Panc1 (cell line): ENCODE measurements at regions not wholly inside any gene's neighbourhood (a gene's known extent, or its start where the extent isn't known, plus 50 kb on each side); places are given as distances from the start of the nearest gene placed in this dataset.

Source experiments
- ATAC-seq: fragments of 200-7000 bp; cut with Tn5 transposase; 2 replicates; pipeline ENCODE4 v1.9.1; 2020; ENCODE audit warnings: mild to moderate bottlenecking, moderate library complexity
- BruUV-seq: library from RNA; stranded (reverse); fragments of 400-500 nt; replicated peaks from 2 replicates; lab custom pipeline; 2021; lab: Mats Ljungman, UMichigan
- CTCF ChIA-PET: fragments of 300-600 bp; sonication (Branson Sonifier 250); formaldehyde crosslinking; loops from one replicate; lab custom pipeline; 2022; ENCODE audit warnings: antibody characterized with exemption; lab: Charles Lee
- POLR2A ChIA-PET: fragments of 300-600 bp; sonication (Branson Sonifier 250); formaldehyde crosslinking; loops from one replicate; lab custom pipeline; 2022; ENCODE audit warnings: antibody characterized with exemption; lab: Charles Lee
- DNase-seq: peaks from one replicate; pipeline ENCODE4 v3.0.0-alpha.2; 2010; ENCODE audit warnings: low read depth, low spot score
- H3K27ac ChIP-seq: 2 replicates; pipeline ENCODE4 v1.5.1; 2011; ENCODE audit warnings: mild to moderate bottlenecking, low read length, inconsistent platforms
- H3K27me3 ChIP-seq: fragments of 200-500 bp; sonication (Bioruptor generic); 2 replicates; pipeline ENCODE4 v1.6.0; 2014; ENCODE audit warnings: low read length, inconsistent platforms; ENCODE audit not compliant: control insufficient read depth, insufficient read depth
- H3K36me3 ChIP-seq: fragments of 200-500 bp; sonication (Bioruptor generic); 2 replicates; pipeline ENCODE4 v1.5.1; 2014; ENCODE audit warnings: inconsistent platforms, mild to moderate bottlenecking, low read length, moderate library complexity; ENCODE audit not compliant: control insufficient read depth, insufficient read depth
- H3K4me1 ChIP-seq: 2 replicates; pipeline ENCODE4 v1.5.1; 2011; ENCODE audit warnings: inconsistent platforms, mild to moderate bottlenecking, low read length, moderate library complexity; ENCODE audit not compliant: control insufficient read depth, insufficient read depth
- H3K4me3 ChIP-seq, 2 experiments: 2 replicates each; pipeline ENCODE4 v1.5.1; 2011 to 2012; ENCODE audit warnings: low read depth in 2 of 2, low read length in 2 of 2, mild to moderate bottlenecking in 2 of 2, inconsistent platforms in 1 of 2, moderate library complexity in 1 of 2
- H3K9me3 ChIP-seq: fragments of 200-500 bp; sonication (Bioruptor generic); 2 replicates; pipeline ENCODE4 v1.5.1; 2014; ENCODE audit warnings: low read depth, mild to moderate bottlenecking, inconsistent platforms, low read length, moderate library complexity; ENCODE audit not compliant: control insufficient read depth, insufficient read depth
- POLR2AphosphoS5 ChIP-seq: IDR thresholded peaks from 2 replicates; pipeline ENCODE4 v1.6.1; 2012; ENCODE audit warnings: mild to moderate bottlenecking, low read depth, low read length, moderate library complexity
- SIN3A ChIP-seq: IDR thresholded peaks from 2 replicates; pipeline ENCODE4 v1.6.1; 2012; ENCODE audit warnings: low read depth, mild to moderate bottlenecking, low read length, moderate library complexity, borderline replicate concordance; ENCODE audit not compliant: insufficient read depth
- TCF7L2 ChIP-seq: IDR thresholded peaks from 2 replicates; pipeline ENCODE4 v1.6.1; 2011; ENCODE audit warnings: mild to moderate bottlenecking, low read depth, low read length, inconsistent platforms
- in situ Hi-C: cut with HindIII; loops from 2 replicates; pipeline ENCODE4 v1.10.0; 2016; ENCODE audit warnings: low sequenced_read_pairs, low pct_unique_long_range_greater_than_20kb
- intact Hi-C: fragments of 100-400 bp; cut with micrococcal nuclease; formaldehyde crosslinking; loops from one replicate; pipeline ENCODE4 v1.10.0; 2022; ENCODE audit not compliant: unreplicated experiment
- TF ChIP-seq, protein P1 (sequence below): fragments of 450-650 bp; IDR thresholded peaks from 2 replicates; pipeline ENCODE4 v1.5.1; 2017; ENCODE audit warnings: mild to moderate bottlenecking
- TF ChIP-seq, protein P2 (sequence below), 2 experiments: IDR thresholded peaks; 2 replicates each; pipeline ENCODE4 v1.6.1; 2011 to 2012; ENCODE audit warnings: low read depth in 2 of 2, control low read depth in 1 of 2, low read length in 1 of 2, mild to moderate bottlenecking in 1 of 2, moderate library complexity in 1 of 2; ENCODE audit not compliant: insufficient read depth in 1 of 2

DNA sequence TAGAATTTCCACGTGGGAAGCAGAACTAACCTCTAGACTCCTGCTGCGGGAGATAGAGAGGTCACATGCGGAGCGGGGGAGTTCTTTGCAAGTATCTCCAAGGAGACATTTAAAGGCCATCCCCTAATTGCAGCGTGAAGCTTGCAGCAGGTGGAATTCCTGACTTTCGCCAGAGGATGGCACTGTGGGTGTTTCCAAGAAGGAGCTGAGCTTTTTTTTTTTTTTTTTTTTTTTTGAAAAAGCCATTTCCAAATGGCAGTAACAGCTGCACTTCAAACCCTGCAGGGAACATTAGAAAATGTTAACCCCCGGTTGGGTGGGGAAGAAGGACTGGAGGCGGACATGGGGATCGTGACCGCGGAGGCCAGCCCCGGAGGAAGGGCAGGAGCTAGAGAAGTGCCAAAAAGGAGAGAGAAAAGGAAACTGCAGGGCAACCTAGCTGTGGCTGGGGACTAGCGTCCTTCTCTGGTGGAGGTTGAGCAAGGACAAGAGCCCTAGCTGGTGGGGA is 487.7 kb downstream of the TYW1 start:
- ATAC-seq (peak; percentile 74), DNase-seq (peak; percentile 28)
- H3K9me3 ChIP-seq: no peaks in the 10 kb centered on the region
- H3K36me3 ChIP-seq: no peaks in the 10 kb centered on the region
- TF ChIP-seq TCF7L2: no peak
- TF ChIP-seq POLR2AphosphoS5: no peak
- TF ChIP-seq, protein P1, sequence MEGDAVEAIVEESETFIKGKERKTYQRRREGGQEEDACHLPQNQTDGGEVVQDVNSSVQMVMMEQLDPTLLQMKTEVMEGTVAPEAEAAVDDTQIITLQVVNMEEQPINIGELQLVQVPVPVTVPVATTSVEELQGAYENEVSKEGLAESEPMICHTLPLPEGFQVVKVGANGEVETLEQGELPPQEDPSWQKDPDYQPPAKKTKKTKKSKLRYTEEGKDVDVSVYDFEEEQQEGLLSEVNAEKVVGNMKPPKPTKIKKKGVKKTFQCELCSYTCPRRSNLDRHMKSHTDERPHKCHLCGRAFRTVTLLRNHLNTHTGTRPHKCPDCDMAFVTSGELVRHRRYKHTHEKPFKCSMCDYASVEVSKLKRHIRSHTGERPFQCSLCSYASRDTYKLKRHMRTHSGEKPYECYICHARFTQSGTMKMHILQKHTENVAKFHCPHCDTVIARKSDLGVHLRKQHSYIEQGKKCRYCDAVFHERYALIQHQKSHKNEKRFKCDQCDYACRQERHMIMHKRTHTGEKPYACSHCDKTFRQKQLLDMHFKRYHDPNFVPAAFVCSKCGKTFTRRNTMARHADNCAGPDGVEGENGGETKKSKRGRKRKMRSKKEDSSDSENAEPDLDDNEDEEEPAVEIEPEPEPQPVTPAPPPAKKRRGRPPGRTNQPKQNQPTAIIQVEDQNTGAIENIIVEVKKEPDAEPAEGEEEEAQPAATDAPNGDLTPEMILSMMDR: peak; percentile 86
- H3K4me1 ChIP-seq: no peaks in the 10 kb centered on the region
- ChIA-PET CTCF (interaction anchor here (0.5 to 1.0 kb wide), 10 partner anchors 33 to 1929 kb away, joined by 3 to 8 read pairs (median 4); no protein-coding TSS in a partner anchor), POLR2A (no interaction called here)
- no TSS peak for BruUV-seq
- intact Hi-C loops (no loop called here), in situ Hi-C loops (no loop called here)
- H3K4me3 ChIP-seq: peak overlapping the region in 1 of 2 experiments; percentile 11; a peak in 1 of 4 replicates
- peaks cover 17% of the 10 kb centered on the region for H3K27me3 ChIP-seq
- H3K27ac ChIP-seq: no peak overlapping the region

DNA sequence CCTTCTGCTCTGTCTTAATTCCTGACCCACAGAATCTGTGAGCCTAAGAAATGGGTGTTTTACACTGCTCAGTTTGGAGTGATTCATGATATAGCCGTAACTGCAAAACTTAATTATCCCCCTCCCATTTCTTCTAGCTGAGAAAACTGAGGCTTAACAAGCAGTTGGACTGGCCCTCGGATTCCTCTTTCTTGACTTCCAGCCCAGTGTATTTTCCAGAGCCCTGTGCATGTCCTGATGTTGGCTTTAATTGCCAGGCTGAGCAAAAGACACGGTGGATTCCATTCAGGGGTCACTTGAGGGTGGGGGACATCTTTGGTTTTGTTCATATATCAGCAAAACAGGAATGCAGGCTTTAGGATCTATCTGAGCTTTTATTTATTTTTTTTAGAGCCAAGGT is 489.8 kb downstream of the TYW1 start:
- intact Hi-C loops (no loop called here), in situ Hi-C loops (no loop called here)
- Histone ChIP-seq H3K27ac (no peak overlapping the region), H3K9me3 (no peaks in the 10 kb centered on the region), H3K36me3 (no peaks in the 10 kb centered on the region), H3K4me3 (no peak overlapping the region), H3K27me3 (peaks cover 18% of the 10 kb centered on the region), H3K4me1 (no peaks in the 10 kb centered on the region)
- CTCF ChIA-PET: no interaction called here
- TF ChIP-seq, protein P2, sequence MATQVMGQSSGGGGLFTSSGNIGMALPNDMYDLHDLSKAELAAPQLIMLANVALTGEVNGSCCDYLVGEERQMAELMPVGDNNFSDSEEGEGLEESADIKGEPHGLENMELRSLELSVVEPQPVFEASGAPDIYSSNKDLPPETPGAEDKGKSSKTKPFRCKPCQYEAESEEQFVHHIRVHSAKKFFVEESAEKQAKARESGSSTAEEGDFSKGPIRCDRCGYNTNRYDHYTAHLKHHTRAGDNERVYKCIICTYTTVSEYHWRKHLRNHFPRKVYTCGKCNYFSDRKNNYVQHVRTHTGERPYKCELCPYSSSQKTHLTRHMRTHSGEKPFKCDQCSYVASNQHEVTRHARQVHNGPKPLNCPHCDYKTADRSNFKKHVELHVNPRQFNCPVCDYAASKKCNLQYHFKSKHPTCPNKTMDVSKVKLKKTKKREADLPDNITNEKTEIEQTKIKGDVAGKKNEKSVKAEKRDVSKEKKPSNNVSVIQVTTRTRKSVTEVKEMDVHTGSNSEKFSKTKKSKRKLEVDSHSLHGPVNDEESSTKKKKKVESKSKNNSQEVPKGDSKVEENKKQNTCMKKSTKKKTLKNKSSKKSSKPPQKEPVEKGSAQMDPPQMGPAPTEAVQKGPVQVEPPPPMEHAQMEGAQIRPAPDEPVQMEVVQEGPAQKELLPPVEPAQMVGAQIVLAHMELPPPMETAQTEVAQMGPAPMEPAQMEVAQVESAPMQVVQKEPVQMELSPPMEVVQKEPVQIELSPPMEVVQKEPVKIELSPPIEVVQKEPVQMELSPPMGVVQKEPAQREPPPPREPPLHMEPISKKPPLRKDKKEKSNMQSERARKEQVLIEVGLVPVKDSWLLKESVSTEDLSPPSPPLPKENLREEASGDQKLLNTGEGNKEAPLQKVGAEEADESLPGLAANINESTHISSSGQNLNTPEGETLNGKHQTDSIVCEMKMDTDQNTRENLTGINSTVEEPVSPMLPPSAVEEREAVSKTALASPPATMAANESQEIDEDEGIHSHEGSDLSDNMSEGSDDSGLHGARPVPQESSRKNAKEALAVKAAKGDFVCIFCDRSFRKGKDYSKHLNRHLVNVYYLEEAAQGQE (IDR thresholded peaks at IDR 0.05; ENCODE audit: insufficient read depth in 1 of 2, low read depth in 2 of 2, low read length in 1 of 2): no peak
- TF ChIP-seq POLR2AphosphoS5 (no peak), SIN3A (no peak), TCF7L2 (no peak)
- TF ChIP-seq, protein P1: no peak
- BruUV-seq: no TSS peak
- ATAC-seq (no peak), DNase-seq (no peak)
- POLR2A ChIA-PET: no interaction called here
